ENCODE measurements at regions not wholly inside any gene's neighbourhood (a gene's known extent, or its start where the extent isn't known, plus 50 kb on each side); places are given as distances from the start of the nearest gene placed in this dataset.

GRCh38 chr1:168483539-168483938 is 60.3 kb downstream of the XCL2 start:
- peaks cover 4 to 16% (median 9%) of the 10 kb centered on the region in 4 donors for H3K4me1 ChIP-seq
- H3K9me3 ChIP-seq = no peaks in the 10 kb centered on the region
- no peak overlapping the region for H3K27ac ChIP-seq
- peak in 1 of 2 donors; percentile 61 for ATAC-seq (ENCODE audit: low FRiP score in 2 of 2)
- WGBS, 2 donors = 32 to 42% methylated on average over 1 of the region's 1 CpG
- no peak overlapping the region for H3K4me3 ChIP-seq
- H3K27me3 ChIP-seq = no peaks in the 10 kb centered on the region
- H3K36me3 ChIP-seq = no peaks in the 10 kb centered on the region
- TF ChIP-seq EP300 (IDR thresholded peaks at IDR 0.05) (no peak), POLR2AphosphoS5 (IDR thresholded peaks at IDR 0.05) (no peak), POLR2A (IDR thresholded peaks at IDR 0.05) (no peak)
- TF ChIP-seq, protein P1, sequence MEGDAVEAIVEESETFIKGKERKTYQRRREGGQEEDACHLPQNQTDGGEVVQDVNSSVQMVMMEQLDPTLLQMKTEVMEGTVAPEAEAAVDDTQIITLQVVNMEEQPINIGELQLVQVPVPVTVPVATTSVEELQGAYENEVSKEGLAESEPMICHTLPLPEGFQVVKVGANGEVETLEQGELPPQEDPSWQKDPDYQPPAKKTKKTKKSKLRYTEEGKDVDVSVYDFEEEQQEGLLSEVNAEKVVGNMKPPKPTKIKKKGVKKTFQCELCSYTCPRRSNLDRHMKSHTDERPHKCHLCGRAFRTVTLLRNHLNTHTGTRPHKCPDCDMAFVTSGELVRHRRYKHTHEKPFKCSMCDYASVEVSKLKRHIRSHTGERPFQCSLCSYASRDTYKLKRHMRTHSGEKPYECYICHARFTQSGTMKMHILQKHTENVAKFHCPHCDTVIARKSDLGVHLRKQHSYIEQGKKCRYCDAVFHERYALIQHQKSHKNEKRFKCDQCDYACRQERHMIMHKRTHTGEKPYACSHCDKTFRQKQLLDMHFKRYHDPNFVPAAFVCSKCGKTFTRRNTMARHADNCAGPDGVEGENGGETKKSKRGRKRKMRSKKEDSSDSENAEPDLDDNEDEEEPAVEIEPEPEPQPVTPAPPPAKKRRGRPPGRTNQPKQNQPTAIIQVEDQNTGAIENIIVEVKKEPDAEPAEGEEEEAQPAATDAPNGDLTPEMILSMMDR (IDR thresholded peaks at IDR 0.05) = no peak
- no peak for DNase-seq

- TF ChIP-seq POLR2A (IDR thresholded peaks at IDR 0.05) (no peak), POLR2AphosphoS5 (IDR thresholded peaks at IDR 0.05) (no peak), EP300 (IDR thresholded peaks at IDR 0.05) (no peak)
- TF ChIP-seq, protein P1 (IDR thresholded peaks at IDR 0.05) = no peak
- H3K27ac ChIP-seq = no peak overlapping the region
- ATAC-seq (ENCODE audit: low FRiP score in 2 of 2) = peak in 1 of 2 donors; percentile 30
These were observed 61.7 kb downstream of the XCL2 start for GRCh38 chr1:168482106-168482505.

GRCh38 chr1:168481586-168481985 is 62.2 kb downstream of the XCL2 start:
- ATAC-seq (ENCODE audit: low FRiP score in 2 of 2) (no peak), DNase-seq (no peak)
- 79 to 82% methylated on average over 4 of the region's 4 CpGs for WGBS, 2 donors
- H3K27ac ChIP-seq = no peak overlapping the region
- no peaks in the 10 kb centered on the region for H3K27me3 ChIP-seq
- no peaks in the 10 kb centered on the region for H3K9me3 ChIP-seq
- H3K4me1 ChIP-seq = peaks cover 4 to 23% (median 9%) of the 10 kb centered on the region in 4 donors
- H3K4me3 ChIP-seq = no peak overlapping the region
- H3K36me3 ChIP-seq = no peaks in the 10 kb centered on the region
- no peak for TF ChIP-seq POLR2A (IDR thresholded peaks at IDR 0.05)
- no peak for TF ChIP-seq EP300 (IDR thresholded peaks at IDR 0.05)
- TF ChIP-seq POLR2AphosphoS5 (IDR thresholded peaks at IDR 0.05) = no peak
- TF ChIP-seq, protein P1 (IDR thresholded peaks at IDR 0.05) = no peak

More at GRCh38 chr1:168482106-168482505, 61.7 kb downstream of the XCL2 start:
- Histone ChIP-seq H3K4me3 (no peak overlapping the region), H3K9me3 (no peaks in the 10 kb centered on the region), H3K27me3 (no peaks in the 10 kb centered on the region), H3K4me1 (peaks cover 4 to 18% (median 9%) of the 10 kb centered on the region in 4 donors), H3K36me3 (no peaks in the 10 kb centered on the region)
- no peak for DNase-seq

DNA sequence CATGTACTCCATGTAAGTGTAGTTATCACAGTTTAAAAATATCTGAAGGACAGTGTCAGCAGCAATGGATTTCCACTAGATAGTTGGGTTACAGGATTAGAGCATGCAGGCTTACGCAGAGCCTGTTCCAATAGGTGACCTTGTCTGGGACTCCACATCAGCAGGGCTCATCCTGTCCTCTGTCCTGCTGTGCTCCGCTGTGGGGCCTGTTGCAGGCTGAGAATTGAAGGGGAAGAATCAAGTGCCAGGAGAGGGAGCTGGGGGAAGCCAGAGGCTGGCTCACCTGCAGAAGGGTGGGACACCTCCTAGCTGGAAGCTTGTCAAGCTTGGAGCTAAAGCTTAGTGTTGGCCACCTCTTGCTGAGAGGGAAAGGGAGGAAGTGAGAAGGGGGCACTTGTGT is 62.8 kb downstream of the XCL2 start:
- Histone ChIP-seq H3K9me3 (no peaks in the 10 kb centered on the region), H3K27me3 (no peaks in the 10 kb centered on the region), H3K4me3 (no peak overlapping the region), H3K27ac (no peak overlapping the region), H3K36me3 (no peaks in the 10 kb centered on the region), H3K4me1 (peaks cover 4 to 25% (median 9%) of the 10 kb centered on the region in 4 donors)
- DNase-seq (no peak), ATAC-seq (ENCODE audit: low FRiP score in 2 of 2) (no peak)
- whole genome bisulfite sequencing, 2 donors = 94 to 96% methylated on average over 2 of the region's 2 CpGs
- no peak for TF ChIP-seq POLR2AphosphoS5 (IDR thresholded peaks at IDR 0.05)
- TF ChIP-seq, protein P1 (IDR thresholded peaks at IDR 0.05) = no peak
- TF ChIP-seq EP300 (IDR thresholded peaks at IDR 0.05) = no peak

GRCh38 chr1:168477792-168478191 is 66.0 kb downstream of the XCL2 start:
- peaks cover 0 to 3% (median 0%) of the 10 kb centered on the region in 4 donors for H3K9me3 ChIP-seq
- no peaks in the 10 kb centered on the region for H3K36me3 ChIP-seq
- TF ChIP-seq POLR2A (IDR thresholded peaks at IDR 0.05) (no peak), POLR2AphosphoS5 (IDR thresholded peaks at IDR 0.05) (no peak), EP300 (IDR thresholded peaks at IDR 0.05) (no peak)
- TF ChIP-seq, protein P1 (IDR thresholded peaks at IDR 0.05) = no peak
- H3K4me3 ChIP-seq = no peak overlapping the region
- no peaks in the 10 kb centered on the region for H3K27me3 ChIP-seq
- ATAC-seq (ENCODE audit: low FRiP score in 2 of 2) (peak in 1 of 2 donors; percentile 62), DNase-seq (no peak)
- peaks cover 0 to 9% (median 0%) of the 10 kb centered on the region in 4 donors for H3K4me1 ChIP-seq
- H3K27ac ChIP-seq = no peak overlapping the region

Data from upper lobe of left lung (tissue), 6 donors.